ENCODE measurements at regions not wholly inside any gene's neighbourhood (a gene's known extent, or its start where the extent isn't known, plus 50 kb on each side); places are given as distances from the start of the nearest gene placed in this dataset.

- TF ChIP-seq CTCF (IDR thresholded peaks at IDR 0.05) (no peak), POLR2A (IDR thresholded peaks at IDR 0.05; ENCODE audit: low read depth) (no peak), EP300 (IDR thresholded peaks at IDR 0.05) (no peak)
These were observed 116.8 kb downstream of the TFAP2B start for GRCh38 chr6:50935442-50935841.
